GM21529 (cell line): ENCODE measurements at regions not wholly inside any gene's neighbourhood (a gene's known extent, or its start where the extent isn't known, plus 50 kb on each side); places are given as distances from the start of the nearest gene placed in this dataset.

ENCODE experiments used
- ATAC-seq: cut with Tn5 transposase; IDR thresholded peaks from one replicate; pipeline ENCODE4 v1.9.1; 2021; ENCODE audit not compliant: unreplicated experiment

DNA sequence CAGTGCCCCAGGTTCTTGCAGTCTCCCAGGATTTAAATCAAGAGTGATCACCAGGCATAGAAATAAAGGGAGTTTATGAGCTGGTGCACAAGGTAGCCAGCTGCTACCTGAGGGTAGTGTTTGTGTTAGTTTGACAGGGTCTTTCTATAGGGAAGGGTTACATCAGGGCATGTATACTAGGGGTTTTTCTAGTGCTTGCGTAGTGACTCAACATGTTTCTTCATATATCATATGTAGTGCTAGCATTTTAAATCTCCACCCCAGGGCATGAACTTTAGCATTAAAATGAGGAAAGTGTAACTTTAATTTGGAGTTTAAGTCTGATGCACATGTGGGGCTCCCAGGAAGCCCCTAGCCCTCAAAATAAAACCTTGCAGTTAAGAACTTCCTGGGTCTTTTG is 86.5 kb upstream of the TNR start:
- ATAC-seq = no peak

DNA sequence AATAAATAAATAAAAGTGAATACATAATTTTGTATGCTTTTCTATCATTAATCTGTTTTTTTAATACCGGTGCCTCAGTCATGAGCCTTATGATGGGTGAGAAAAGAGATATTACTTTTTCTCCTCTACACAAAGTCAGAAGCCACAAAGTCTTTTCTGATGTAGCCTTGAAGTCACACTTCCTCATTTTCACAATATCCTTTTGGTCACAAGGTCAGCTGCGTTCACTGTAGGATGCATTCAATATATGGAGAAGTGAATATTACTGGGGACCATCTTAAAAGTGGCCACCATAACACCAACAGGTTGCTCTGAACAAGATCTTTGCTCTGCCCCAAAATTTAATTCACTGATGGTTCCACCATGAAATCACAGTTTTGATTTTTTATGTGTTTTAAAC is 83.3 kb upstream of the TNR start:
- no peak for ATAC-seq

DNA sequence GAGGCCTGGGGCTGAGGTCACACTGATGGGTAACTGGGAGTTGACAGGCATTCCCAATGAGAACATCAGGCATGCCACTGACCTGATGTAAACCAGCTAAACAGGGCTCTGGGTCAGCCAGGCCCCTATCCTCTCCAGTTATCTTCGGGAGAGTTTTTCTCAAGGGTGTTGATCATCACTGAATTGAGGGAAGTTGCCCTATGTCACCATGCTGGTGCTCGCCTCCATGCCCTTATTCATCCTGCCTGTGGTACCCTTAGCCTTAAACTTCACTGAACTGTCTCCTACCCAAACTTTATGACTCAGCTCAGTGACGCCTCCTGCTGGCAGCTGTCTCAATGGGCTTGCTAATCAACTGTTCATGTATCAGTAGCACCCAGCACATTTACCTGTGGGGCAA is 80.7 kb upstream of the TNR start:
- no peak for ATAC-seq

DNA sequence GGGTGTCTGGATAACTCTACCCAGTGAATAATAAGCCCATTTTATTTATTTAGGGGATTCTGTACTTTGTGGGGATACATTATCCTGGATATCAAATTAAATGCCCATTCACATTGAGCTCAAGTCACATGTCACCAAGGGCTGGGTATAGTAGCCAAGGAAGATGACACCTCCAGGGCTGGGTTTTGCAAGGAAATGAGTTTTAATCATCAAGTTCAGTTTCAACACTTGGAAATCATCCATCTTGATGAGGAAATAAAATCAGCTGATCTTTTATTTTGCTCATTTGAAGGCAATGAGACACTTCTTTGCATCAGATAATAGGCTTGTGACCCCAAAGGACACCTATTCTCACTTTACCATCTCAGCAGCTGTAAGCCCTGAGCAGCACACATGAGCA is 80.0 kb upstream of the TNR start:
- no peak for ATAC-seq

DNA sequence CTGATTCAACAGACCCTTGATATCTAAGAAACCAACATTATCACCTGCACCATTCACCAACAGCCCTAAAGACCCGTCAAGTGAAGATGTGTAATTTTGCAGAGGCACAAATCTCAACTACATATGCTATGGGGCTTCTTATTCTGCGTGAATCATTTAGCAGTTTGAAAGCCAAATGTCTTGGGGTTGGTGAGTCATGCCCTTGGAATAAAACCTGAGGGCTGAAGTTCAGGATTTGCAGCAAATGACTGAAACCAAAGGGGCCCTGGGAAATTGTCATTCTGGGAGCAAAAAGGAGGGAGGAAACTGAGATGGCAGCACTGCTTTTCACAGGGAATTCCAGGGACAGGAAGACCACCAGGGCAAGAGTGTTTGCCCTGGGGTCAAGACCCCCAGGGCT is 79.2 kb upstream of the TNR start:
- ATAC-seq = no peak

DNA sequence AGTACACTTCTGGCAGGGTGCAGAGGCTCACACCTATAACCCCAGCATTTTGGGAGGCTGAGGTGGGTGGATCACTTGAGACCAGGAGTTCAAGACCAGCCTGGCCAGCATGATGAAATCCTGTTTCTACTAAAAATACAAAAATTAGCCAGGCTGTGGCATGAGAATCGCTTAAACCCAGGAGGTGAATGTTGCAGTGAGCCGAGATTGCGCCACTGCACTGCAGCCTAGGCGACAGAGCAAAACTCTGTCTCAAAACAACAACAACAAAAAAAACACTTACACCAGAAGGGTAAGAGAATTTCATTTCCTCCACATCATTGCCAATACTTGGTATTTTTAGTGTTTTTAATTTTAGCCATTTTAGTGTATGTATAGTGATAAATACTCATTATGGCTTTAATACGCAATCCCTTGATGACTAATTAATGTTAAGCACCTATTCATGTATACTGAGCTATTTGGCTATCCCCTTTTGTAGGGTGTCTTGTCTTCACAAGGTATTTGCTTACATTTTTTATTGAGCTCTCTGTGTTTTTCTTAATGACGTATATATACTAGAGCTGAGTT is 77.1 kb upstream of the TNR start:
- no peak for ATAC-seq

DNA sequence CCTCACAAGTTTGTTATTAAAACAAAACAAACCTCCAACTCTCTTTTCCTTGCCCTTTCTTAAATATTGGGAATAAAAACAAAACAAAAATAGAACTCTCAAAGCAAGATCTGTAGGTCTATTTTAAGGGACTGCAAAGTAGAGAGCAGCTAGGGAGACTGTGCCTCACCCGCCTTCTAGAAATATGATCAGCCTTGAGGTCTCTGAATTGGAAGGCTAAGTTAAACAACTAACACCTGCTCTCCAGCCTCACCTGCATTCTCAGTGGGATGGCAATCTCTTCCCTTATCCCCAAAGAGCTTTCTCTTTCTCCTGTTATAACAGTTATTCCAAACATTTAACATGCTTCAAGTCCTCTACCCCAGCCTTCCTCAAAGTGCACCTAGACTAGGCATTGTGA is 75.5 kb upstream of the TNR start:
- ATAC-seq = no peak

DNA sequence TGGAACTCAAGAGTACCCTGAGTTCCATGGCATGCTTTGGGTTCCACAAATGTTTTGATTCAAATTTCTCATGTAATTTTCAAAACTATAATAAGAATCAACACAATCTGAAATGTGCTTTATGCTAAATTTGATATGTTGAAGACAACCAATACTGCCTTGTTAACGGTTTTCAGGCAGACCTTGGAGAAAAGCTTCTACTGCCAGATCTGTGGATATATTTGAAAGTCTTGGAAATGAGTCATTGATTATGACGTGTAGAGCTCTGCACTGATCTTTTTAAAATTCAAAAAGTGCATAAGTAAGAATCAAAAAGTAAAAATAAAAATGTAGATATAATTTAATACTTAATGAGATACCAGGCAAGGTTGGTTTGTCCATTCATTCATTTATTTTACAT is 74.0 kb upstream of the TNR start:
- no peak for ATAC-seq

DNA sequence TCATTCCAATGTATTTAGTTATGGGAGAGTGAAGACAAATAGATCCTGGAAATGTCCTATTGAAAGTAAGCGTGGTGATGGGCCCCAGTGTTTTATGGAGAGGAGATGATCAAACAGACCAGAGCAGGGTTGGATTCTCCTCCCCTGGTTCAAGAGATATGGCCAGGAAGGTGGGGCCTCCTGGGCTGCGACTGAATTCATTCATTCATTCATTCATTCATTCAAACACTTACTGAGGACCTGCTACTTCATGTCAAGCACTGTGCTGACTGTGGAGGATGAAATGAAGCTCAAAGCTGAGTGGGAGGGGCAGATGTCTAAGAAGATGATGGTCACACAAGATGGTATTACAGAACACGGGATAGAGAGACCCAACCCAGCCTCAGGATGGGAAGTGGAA is 71.5 kb upstream of the TNR start:
- ATAC-seq = no peak

DNA sequence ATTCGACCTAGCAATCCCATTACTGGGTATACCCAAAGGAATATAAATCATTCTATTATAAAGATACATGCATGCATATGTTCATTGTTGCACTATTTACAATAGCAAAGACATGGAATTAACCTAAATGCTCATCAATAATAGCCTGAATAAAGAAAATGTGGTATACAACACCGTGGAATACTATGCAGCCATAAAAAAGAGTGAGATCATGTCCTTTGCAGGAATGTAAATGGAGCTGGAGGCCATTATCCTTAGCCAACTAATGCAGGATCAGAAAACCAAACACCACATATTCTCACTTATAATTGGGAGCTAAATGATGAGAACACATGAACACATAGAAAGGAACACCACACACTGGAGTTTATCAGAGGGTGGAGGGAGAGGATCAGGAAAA is 69.5 kb upstream of the TNR start:
- ATAC-seq = no peak

DNA sequence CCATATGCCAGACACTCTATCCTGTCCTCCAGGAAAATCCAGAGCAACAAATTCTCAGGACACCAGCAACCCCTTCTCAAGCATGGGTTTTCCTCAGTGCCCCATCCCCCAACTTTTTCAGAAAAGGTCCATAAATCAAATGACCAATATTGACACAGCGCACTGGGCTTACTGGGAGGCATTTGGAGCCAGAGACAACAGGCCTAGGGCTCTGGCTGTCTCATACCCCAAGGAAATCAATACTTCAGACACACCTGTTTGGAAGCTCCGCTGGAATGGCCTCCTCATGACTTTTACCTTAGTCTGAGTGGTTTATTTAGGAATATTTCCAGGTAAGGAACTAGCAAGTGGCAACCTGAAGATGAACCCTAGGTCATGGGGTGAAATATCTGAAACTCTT is 66.9 kb upstream of the TNR start:
- no peak for ATAC-seq

DNA sequence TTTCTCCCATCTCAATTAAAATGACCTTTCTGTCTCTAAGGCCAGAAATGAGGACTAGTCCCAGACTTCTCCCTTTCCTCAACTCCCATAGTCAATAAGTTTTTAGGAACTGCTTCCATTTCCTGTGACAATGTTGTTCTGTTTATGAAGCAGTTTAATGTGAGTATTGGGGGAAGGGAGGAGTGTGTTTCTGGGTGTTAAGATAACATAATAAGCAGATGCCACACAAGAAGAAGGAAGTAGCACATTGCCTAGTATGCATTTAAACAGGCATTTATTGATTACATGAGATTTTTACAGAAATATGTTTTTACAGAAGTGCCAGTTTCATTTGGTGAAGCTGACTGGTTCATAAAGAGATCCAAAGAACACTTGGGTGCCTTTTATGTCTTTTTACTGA is 65.6 kb upstream of the TNR start:
- ATAC-seq = no peak

DNA sequence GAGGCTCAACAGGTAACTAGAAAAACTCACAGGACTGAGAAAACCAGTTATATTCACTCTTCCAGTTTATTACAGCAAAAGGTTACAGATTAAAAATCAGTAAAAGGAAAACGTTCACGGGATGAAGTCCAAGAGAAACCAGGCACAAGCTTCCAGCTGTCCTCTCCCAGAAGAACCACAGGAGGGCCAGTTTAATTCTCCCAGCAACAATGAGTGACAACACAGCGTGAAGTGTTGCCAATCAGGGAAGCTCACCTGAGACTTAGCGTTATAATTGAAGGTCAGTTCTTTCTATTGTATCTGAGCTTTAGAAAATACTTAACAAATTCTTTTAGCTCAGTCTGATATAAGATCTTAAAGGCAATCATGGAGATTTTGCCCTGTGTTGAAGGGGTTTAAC is 65.2 kb upstream of the TNR start:
- ATAC-seq = no peak

DNA sequence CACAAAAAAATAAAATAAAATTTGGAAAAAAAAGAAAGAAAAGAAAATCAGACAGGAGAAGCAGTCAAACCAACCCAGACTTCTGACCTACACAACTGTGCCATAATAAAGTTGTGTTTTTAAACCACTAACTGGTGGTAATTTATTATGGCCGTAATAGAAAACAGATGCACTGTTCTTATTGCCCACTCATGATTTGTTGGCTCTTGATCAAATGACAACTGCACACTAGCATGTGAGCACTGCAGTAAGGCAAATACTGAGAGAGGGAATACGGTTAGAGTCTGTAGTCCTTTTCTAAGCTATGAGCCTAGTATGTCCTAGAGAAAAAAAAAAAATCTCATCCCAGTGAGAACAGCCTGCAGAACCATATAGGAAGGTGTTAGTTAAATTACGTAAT is 61.2 kb upstream of the TNR start:
- ATAC-seq = no peak

DNA sequence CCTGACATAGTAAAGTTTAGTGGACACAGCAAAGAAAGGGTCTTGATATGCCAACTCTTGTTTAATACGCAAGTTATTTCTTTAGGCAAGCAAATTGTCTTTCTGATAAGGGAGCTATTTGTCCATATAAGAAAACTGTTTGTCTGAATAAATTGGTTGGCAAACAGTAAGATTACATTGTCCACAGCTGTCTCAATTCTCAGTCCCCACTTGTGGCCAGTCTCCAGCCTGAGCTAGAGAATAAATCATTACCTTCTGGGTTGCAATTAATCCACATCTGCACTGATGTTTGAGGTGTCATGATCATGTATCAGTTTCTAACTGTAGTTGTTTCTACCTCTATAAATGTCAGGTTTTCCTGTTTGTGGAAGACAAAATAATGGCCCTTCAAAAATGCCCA is 60.0 kb upstream of the TNR start:
- no peak for ATAC-seq

DNA sequence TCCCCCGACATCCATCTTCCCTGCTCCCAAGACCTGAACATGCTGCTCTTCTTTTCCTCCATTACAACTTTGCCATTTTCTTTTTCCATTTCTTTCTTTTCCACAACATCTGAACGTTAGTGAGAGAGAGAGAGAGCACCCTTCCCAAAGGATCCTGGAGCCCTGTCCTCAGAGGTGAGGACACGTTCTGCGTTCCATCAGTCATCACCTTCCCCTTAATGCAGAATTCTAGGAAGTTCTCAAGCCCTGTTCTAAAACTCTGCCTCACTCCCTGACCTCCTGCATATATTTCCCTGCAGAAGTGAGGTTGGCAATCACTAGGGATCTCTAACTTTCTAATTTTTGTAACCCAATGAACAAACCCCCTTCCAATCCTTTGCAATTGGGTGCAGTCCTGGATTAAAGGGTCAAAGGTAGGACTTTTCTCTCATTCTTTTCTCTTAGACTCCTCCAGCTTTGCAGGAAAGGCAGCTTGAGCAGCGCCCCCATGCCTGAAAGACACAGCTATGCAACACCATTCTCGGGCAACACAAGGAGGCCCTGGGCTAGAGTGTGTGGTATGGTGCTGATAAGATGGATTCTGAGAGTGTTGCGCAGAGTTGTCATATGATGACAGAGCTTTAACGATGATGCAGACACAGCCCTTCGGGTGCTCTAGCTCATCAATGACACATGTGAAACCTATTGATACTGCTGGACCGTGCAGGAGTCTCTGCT is 59.2 kb upstream of the TNR start:
- ATAC-seq = no peak

DNA sequence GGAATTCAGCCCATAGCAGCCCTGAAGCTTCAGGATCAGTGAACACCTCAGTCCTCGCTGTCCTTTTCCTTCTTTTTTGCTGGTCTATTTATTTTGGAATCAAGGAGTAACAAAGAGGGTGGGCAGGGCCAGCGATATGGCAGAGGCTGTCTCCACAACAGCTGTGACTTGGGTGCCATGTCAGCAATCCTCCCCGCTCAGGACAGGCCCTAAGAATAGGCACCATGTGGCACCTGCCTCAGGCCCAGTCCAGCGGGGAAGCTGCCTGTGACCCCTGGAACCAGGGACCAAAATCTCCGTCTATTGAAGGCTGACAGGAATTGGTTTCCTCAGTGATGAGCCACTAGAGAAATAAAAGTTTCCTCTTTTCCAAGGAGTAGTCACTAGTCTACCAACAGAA is 58.6 kb upstream of the TNR start:
- no peak for ATAC-seq

DNA sequence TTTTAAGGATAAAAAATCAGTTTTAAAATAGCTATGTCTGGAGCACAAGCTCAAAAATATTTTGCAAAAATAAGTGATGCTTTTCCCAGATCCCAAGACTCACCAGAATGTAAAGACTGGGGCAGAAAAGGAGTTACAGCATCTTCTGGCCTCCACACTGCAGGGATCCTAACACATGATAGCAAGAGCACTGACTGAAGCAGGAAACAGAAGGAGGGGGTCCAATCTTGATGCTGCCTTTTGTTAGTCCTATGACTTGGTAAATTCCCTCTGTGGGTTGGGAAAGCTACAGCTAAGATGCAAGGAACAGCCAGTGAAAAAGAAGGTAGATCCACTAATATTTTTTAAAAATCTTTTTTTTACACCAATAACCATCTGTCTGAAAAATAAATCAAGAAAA is 54.2 kb upstream of the TNR start:
- ATAC-seq = no peak

DNA sequence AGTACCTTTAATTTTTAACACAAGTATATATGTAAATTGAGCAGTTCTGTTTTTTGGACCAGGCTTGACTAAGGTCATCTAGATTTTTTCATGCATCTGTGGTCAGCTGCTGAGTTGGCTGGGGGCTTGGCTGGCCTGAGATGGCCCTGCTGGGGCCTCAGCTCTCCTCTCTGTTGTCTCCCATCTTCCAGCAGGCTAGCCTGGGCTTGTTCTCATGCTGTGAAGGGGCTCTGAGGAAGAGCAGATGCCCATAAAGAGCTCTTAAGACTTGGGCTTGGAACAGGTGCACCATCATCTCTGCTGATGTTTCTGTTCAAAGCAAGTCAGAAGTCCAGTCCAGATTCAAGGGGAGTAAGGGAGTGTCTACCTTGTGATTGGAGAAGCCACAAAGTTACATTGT is 51.2 kb upstream of the TNR start:
- no peak for ATAC-seq

DNA sequence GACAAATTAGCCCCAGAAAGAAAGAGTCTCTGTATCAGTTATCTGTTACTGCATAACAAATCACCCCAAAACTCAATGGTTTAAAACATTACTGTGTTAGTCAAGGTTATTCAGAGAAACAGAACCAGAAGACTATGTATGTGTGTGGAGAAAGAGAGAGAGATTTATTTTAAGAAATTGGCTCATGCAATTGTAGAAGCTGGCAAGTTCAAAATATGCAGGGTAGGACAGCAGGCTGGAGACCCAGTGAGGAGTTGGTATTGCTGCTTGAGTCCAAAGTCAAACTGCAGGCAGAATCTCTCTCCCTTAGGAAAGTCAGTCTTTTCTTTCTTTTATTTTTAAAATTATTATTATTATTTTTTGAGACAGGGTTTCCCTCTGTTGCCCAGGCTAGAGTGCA is 50.2 kb upstream of the TNR start:
- no peak for ATAC-seq
